ENCODE measurements at regions not wholly inside any gene's neighbourhood (a gene's known extent, or its start where the extent isn't known, plus 50 kb on each side); places are given as distances from the start of the nearest gene placed in this dataset.
A peak's percentile ranks its signal among the peaks of the same experiment; 100 is the strongest.

DNA sequence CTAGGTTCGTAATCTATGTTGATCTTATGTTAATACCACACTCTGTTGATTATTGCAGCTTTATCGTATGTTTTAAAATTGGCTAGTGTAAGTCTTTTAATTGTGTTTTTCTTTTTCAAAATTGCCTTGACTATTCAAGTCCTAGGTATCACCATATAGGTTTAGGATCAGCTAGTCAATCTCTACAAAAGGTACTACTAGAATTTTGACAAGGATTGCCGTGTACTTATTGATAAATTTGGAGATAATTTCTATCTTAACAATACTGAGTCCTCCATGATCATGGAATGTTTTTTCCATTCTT lies 117.9 kb upstream of the PRSS3 start:
- H3K27me3 Mint-ChIP-seq (ENCODE audit: low read depth): peaks cover 8% of the 10 kb centered on the region

More for the DNA sequence above, 117.9 kb upstream of the PRSS3 start:
- H3K27ac ChIP-seq (ENCODE audit: insufficient read length, low read depth, low read length): no peak overlapping the region
- no peak overlapping the region for H2BK20ac ChIP-seq (ENCODE audit: low read depth, low read length, poor library complexity, severe bottlenecking)
- WGBS (ENCODE audit: extremely low coverage, insufficient read length, low lambda C conversion rate): no CpG with 5 or more reads among the region's 3 CpGs
- H4K91ac ChIP-seq (ENCODE audit: insufficient read length, low read depth, low read length): no peak overlapping the region
- no peaks in the 10 kb centered on the region for H3K23me2 ChIP-seq (ENCODE audit: insufficient read length, low read depth, low read length, poor library complexity, severe bottlenecking)
- H2BK12ac ChIP-seq (ENCODE audit: insufficient read length, low read depth, low read length): no peak overlapping the region
- no peak overlapping the region for H2AK5ac ChIP-seq (ENCODE audit: insufficient read length, low read length)
- H3K9me3 Mint-ChIP-seq: peaks cover 0 to 2% of the 10 kb centered on the region in 2 experiments; a peak in 3 of 5 replicates
- no peak overlapping the region for H2BK120ac ChIP-seq (ENCODE audit: low read depth, low read length, poor library complexity, severe bottlenecking)
- H2BK5ac ChIP-seq (ENCODE audit: insufficient read length, low read length): no peak overlapping the region
- H3K27me3 ChIP-seq (ENCODE audit: insufficient read depth, low read length): no peaks in the 10 kb centered on the region
- no peak overlapping the region for H3K56ac ChIP-seq (ENCODE audit: insufficient read length, low read depth, low read length)
- H4K8ac ChIP-seq (replicated peaks; ENCODE audit: insufficient read length, low read depth, low read length): no peak overlapping the region
- no peaks in the 10 kb centered on the region for H3K9me3 ChIP-seq (ENCODE audit: control insufficient read depth, low read depth, low read length)
- H3K27ac Mint-ChIP-seq: peak overlapping the region; percentile 67 to 93 (median 93); a peak in 6 of 7 replicates
- H3K79me1 ChIP-seq (ENCODE audit: insufficient read depth, low read depth, low read length, poor library complexity, severe bottlenecking): no peaks in the 10 kb centered on the region
- no peaks in the 10 kb centered on the region for H3K4me1 ChIP-seq (ENCODE audit: insufficient read depth, low read length)
- H3K9ac ChIP-seq (ENCODE audit: extremely low read depth, insufficient read length, low read length): no peak overlapping the region
- no peak overlapping the region for H3K18ac ChIP-seq (ENCODE audit: insufficient read length, low read depth, low read length)
- DNase-seq: no peak
- H3K4ac ChIP-seq (ENCODE audit: low read depth, low read length): no peak overlapping the region
- H3K79me2 ChIP-seq (ENCODE audit: insufficient read depth, low read length): no peaks in the 10 kb centered on the region
- H2AFZ ChIP-seq (ENCODE audit: low read length): no peak overlapping the region
- H3K4me2 ChIP-seq (ENCODE audit: insufficient read depth, insufficient read length, low read length): peak overlapping the region; percentile 66
- no peak overlapping the region for H3K23ac ChIP-seq (ENCODE audit: insufficient read length, low read depth, low read length)
- no peak overlapping the region for H3T11ph ChIP-seq (ENCODE audit: low read length)
- peak overlapping the region; percentile 77 to 93 for H3K4me3 Mint-ChIP-seq
- TF ChIP-seq, protein P1, sequence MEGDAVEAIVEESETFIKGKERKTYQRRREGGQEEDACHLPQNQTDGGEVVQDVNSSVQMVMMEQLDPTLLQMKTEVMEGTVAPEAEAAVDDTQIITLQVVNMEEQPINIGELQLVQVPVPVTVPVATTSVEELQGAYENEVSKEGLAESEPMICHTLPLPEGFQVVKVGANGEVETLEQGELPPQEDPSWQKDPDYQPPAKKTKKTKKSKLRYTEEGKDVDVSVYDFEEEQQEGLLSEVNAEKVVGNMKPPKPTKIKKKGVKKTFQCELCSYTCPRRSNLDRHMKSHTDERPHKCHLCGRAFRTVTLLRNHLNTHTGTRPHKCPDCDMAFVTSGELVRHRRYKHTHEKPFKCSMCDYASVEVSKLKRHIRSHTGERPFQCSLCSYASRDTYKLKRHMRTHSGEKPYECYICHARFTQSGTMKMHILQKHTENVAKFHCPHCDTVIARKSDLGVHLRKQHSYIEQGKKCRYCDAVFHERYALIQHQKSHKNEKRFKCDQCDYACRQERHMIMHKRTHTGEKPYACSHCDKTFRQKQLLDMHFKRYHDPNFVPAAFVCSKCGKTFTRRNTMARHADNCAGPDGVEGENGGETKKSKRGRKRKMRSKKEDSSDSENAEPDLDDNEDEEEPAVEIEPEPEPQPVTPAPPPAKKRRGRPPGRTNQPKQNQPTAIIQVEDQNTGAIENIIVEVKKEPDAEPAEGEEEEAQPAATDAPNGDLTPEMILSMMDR (conservative IDR thresholded peaks at IDR 0.05): no peak
- no peaks in the 10 kb centered on the region for H3K36me3 Mint-ChIP-seq (ENCODE audit: insufficient read depth in 1 of 3, low read depth in 3 of 3)
- H4K20me1 ChIP-seq (ENCODE audit: control insufficient read depth, insufficient read depth, insufficient read length): no peaks in the 10 kb centered on the region
- peaks cover 13 to 16% of the 10 kb centered on the region in 2 experiments for H3K4me1 Mint-ChIP-seq
- H2BK15ac ChIP-seq (ENCODE audit: low read depth, low read length): no peak overlapping the region
- no peak overlapping the region for H3K14ac ChIP-seq (ENCODE audit: insufficient read depth, low read length)
- no peak overlapping the region for H4K5ac ChIP-seq (ENCODE audit: insufficient read length, low read depth, low read length)
